Jurkat, Clone E6-1 (cell line): ENCODE measurements at regions not wholly inside any gene's neighbourhood (a gene's known extent, or its start where the extent isn't known, plus 50 kb on each side); places are given as distances from the start of the nearest gene placed in this dataset.
"Not testable (repeated sequence)": the region's sequence is repeated elsewhere in the genome, so short reads cannot be mapped to it uniquely, and the experiment has no call there.

ENCODE experiments used
- DNase-seq: peaks from one replicate; pipeline ENCODE4 v3.0.0-alpha.2; 2011; ENCODE audit warnings: low read depth, low spot score
- H3K4me3 ChIP-seq: 2 replicates; pipeline ENCODE4 v1.5.1; 2011; ENCODE audit warnings: mild to moderate bottlenecking, low read length, control low read depth, moderate library complexity

- DNase-seq: no peak
- no peak overlapping the region for H3K4me3 ChIP-seq
Observed at GRCh38 chr17:70969521-70970034, 800.2 kb downstream of the KCNJ2 start.

- DNase-seq: no peak
- no peak overlapping the region for H3K4me3 ChIP-seq
Observed at GRCh38 chr17:70976447-70976846, 807.1 kb downstream of the KCNJ2 start.

- DNase-seq: no peak
- H3K4me3 ChIP-seq: no peak overlapping the region
Observed at GRCh38 chr17:70984873-70985272, 815.5 kb downstream of the KCNJ2 start.

GRCh38 chr17:70987867-70988340, 818.6 kb downstream of the KCNJ2 start:
- H3K4me3 ChIP-seq: no peak overlapping the region
- no peak for DNase-seq

GRCh38 chr17:70988622-70989021, 819.3 kb downstream of the KCNJ2 start:
- no peak for DNase-seq
- no peak overlapping the region for H3K4me3 ChIP-seq

- no peak overlapping the region for H3K4me3 ChIP-seq
- no peak for DNase-seq
Observed at GRCh38 chr17:70989280-70989679, 819.9 kb downstream of the KCNJ2 start.

GRCh38 chr17:70994194-70994593, 824.9 kb downstream of the KCNJ2 start:
- no peak overlapping the region for H3K4me3 ChIP-seq
- DNase-seq: no peak

GRCh38 chr17:70995997-70996396, 826.7 kb downstream of the KCNJ2 start:
- no peak for DNase-seq
- H3K4me3 ChIP-seq: no peak overlapping the region

- DNase-seq: no peak
Observed at GRCh38 chr17:71003736-71004135, 834.4 kb downstream of the KCNJ2 start.

GRCh38 chr17:71004413-71004812, 835.1 kb downstream of the KCNJ2 start:
- DNase-seq: no peak
- no peak overlapping the region for H3K4me3 ChIP-seq

More at GRCh38 chr17:71003736-71004135, 834.4 kb downstream of the KCNJ2 start:
- H3K4me3 ChIP-seq: no peak overlapping the region

- no peak overlapping the region for H3K4me3 ChIP-seq
- no peak for DNase-seq
Observed at GRCh38 chr17:71011391-71011790, 842.1 kb downstream of the KCNJ2 start.

GRCh38 chr17:71019699-71020098, 850.4 kb downstream of the KCNJ2 start:
- H3K4me3 ChIP-seq: no peak overlapping the region
- DNase-seq: no peak

GRCh38 chr17:71022758-71023157, 853.4 kb downstream of the KCNJ2 start:
- no peak for DNase-seq
- no peak overlapping the region for H3K4me3 ChIP-seq

- no peak overlapping the region for H3K4me3 ChIP-seq
- DNase-seq: no peak
Observed at GRCh38 chr17:71023249-71024030, 854.1 kb downstream of the KCNJ2 start.

- H3K4me3 ChIP-seq: no peak overlapping the region
- DNase-seq: no peak
Observed at GRCh38 chr17:71024172-71024571, 854.8 kb downstream of the KCNJ2 start.

- no peak overlapping the region for H3K4me3 ChIP-seq
- DNase-seq: no peak
Observed at GRCh38 chr17:71024969-71025368, 855.6 kb downstream of the KCNJ2 start.

GRCh38 chr17:71029246-71029645, 859.9 kb downstream of the KCNJ2 start:
- DNase-seq: no peak
- no peak overlapping the region for H3K4me3 ChIP-seq

- not testable (repeated sequence) for H3K4me3 ChIP-seq, DNase-seq
Observed at GRCh38 chr17:71031286-71031685, 862.0 kb downstream of the KCNJ2 start.

- no peak overlapping the region for H3K4me3 ChIP-seq
- DNase-seq: no peak
Observed at GRCh38 chr17:71032746-71033273, 863.5 kb downstream of the KCNJ2 start.

- DNase-seq: no peak
- H3K4me3 ChIP-seq: no peak overlapping the region
Observed at GRCh38 chr17:71033336-71033735, 864.0 kb downstream of the KCNJ2 start.

GRCh38 chr17:71035226-71035625, 865.9 kb downstream of the KCNJ2 start:
- DNase-seq: no peak

More at GRCh38 chr17:71035226-71035625, 865.9 kb downstream of the KCNJ2 start:
- no peak overlapping the region for H3K4me3 ChIP-seq
